ENCODE measurements at regions not wholly inside any gene's neighbourhood (a gene's known extent, or its start where the extent isn't known, plus 50 kb on each side); places are given as distances from the start of the nearest gene placed in this dataset.

DNA sequence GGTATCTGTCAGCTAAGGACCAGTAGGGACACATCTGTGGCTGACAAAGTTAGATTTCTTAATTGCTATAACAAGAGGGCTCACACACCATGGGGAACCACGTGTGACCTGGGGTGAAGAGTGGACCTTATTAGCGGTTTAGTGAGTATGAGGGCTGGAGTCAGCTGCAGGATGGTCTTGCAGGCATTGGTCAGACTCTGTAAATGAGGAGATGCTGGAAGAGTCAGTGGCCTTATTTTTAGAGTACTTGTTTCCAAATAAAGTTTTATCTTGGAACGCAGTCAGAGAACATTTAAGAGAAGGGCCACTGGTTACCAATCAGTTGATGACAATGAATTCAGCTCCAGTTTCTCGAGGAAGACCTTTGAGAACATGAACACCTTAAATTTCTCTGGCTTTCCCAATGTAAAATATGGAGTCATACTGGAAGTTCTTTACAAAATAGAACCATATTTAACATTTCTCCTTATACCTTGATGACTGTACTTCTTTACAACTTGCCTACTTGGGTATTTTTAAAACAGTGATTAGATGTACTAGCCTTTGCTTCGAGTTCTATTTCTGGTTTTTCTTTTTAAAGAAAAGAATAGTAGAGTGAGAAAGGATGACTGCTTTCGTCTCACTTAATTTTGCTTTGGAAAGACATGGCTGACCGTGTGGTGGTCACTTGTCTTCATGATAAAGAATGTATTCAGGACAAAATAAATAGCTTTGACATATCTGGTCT is 185.9 kb upstream of the S1PR3 start:
- no peak for DNase-seq (ENCODE audit: low read depth)
- no peak overlapping the region for H3K4me3 ChIP-seq (ENCODE audit: low read depth, low read length)
- TF ChIP-seq, protein P1, sequence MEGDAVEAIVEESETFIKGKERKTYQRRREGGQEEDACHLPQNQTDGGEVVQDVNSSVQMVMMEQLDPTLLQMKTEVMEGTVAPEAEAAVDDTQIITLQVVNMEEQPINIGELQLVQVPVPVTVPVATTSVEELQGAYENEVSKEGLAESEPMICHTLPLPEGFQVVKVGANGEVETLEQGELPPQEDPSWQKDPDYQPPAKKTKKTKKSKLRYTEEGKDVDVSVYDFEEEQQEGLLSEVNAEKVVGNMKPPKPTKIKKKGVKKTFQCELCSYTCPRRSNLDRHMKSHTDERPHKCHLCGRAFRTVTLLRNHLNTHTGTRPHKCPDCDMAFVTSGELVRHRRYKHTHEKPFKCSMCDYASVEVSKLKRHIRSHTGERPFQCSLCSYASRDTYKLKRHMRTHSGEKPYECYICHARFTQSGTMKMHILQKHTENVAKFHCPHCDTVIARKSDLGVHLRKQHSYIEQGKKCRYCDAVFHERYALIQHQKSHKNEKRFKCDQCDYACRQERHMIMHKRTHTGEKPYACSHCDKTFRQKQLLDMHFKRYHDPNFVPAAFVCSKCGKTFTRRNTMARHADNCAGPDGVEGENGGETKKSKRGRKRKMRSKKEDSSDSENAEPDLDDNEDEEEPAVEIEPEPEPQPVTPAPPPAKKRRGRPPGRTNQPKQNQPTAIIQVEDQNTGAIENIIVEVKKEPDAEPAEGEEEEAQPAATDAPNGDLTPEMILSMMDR (IDR thresholded peaks at IDR 0.05; ENCODE audit: insufficient read depth, low read length), result no peak

DNA sequence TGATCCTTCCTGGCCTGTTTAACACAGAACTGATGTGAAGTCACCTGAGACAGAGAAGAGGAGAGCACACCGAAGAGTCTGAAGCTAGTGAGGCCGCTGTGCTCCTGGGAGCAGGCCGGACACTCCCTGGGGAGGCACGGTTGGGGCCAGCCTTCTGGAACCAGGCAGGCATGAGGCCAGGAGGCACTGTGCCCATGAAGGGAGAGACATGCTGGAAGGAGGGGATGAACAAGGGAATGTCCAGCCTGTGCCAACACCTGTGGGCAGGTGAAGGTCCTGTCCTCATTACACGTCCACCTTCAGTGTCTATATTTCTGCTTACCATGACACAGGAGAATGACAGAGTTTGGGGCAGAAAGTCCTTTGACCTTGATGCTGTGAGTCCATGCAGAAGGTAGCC is 183.8 kb upstream of the S1PR3 start:
- no peak overlapping the region for H3K4me3 ChIP-seq (ENCODE audit: low read depth, low read length)
- DNase-seq (ENCODE audit: low read depth), result no peak
- TF ChIP-seq, protein P1 (IDR thresholded peaks at IDR 0.05; ENCODE audit: insufficient read depth, low read length), result no peak

DNA sequence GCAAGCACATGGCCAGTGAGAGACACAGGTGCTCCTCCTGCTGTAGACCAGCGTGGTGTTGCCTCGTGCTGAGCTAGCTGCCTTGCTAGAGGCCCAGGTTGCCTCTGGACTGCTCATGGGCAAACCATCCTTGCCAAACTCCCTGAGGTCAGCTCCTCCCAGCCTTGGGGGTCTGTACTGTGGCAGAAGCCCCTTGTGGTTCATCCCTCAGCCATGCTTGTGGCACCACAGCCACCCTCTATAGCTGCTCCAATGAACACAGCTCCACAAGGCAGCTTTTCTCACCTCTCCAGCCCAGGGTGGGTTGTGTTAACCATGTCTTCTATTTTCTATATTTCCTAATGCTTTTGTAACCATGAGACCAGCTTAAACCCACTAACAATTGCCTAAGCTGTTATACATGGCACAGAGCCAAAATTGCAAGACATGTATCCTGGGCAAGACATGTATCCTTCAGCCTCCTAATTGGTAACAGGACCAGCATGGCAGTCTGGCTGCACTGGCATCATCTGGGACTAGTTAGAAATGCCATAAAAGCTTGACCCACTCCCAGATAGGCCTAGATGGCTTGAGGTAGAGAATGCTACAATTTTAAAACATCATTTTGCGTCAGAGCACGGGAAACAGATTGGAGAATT is 183.1 kb upstream of the S1PR3 start:
- no peak overlapping the region for H3K4me3 ChIP-seq (ENCODE audit: low read depth, low read length)
- TF ChIP-seq, protein P1 (IDR thresholded peaks at IDR 0.05; ENCODE audit: insufficient read depth, low read length), result no peak
- DNase-seq (ENCODE audit: low read depth), result no peak

DNA sequence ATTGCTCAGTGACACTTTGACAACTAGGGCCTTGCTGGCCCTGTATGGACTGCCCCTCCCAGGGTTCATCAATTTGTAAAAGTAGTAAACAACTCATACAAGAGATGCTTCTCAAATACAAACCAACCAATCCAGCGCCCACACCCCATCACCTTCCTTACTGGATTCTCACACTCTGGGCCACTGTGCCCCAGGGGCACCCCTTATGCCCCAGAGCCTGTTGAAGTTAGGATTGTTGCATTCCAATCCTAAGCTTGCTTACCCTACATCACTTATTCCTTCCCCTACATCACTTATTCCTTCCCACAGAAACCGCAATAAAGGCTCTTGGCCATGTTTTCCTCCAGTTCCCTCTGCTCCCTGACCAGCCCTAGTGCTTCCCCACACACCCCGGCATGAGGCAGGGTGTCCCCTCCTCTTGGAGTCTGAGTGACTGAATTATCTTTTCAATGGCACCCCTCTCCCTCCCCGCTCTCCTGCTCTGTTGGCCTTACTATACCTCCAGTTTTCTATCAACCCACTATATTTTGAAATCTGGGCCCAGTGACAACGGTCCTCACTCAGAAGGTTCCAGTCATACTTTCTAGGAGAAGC is 182.4 kb upstream of the S1PR3 start:
- H3K4me3 ChIP-seq (ENCODE audit: low read depth, low read length), result no peak overlapping the region
- TF ChIP-seq, protein P1 (IDR thresholded peaks at IDR 0.05; ENCODE audit: insufficient read depth, low read length), result no peak
- DNase-seq (ENCODE audit: low read depth), result no peak

DNA sequence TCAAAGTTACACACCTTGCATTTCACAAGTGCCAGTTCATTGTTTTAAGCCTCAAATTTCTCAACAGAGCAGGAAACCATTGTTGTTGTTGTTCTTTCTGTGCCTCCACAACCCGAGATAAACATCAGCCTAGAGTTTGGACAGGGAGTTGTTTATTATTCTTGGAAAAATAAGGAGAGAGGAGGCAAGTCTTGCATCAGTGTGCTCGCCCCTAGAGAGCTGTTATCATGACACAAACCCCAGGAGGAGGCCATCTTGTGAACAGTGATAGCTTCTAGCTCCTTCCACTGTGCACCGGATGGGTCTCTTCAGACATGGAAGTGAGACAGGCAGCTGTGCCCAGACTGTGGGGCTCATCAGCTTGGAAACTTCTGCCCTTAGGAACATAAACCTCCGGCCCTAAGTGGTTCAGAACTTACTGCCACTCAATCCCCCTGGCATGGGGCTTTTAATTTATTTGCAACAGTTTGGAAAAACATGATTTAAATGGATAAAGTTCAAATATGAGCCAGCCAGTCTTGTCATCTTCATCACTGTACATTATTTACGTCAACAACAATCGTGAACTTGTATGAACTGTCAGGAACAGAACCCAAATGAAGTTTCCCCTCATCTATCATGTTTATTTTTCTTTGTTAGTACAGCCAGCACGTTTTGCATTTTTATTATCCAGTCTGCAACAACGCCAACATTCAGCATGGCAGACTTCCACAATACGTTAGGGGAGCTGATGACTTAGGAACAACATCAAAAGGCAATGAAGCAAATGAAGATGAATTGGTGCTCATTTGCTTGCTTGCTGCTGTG is 181.7 kb upstream of the S1PR3 start:
- DNase-seq (ENCODE audit: low read depth), result peak; percentile 34
- H3K4me3 ChIP-seq (ENCODE audit: low read depth, low read length), result no peak overlapping the region
- TF ChIP-seq, protein P1 (IDR thresholded peaks at IDR 0.05; ENCODE audit: insufficient read depth, low read length), result no peak

DNA sequence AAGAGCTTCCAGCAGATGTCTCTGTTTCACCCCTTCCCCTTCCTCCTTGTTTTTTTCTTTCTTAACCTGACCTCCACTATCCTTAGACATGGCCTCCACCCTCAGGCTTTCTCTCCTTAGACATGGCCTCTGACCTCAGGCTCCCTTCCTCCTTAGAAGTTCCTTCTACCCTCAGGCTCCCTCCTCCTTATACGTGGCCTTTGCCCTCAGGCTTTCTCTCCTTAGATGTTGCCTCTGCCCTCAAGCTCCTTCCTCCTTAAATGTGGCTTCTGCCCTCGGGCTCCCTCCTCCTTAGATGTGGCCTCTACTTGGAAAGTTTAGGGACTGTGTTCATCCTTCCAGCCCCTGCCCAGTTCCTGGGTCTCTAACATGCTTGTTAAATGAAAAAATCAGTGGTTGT is 180.4 kb upstream of the S1PR3 start:
- no peak for DNase-seq (ENCODE audit: low read depth)
- TF ChIP-seq, protein P1 (IDR thresholded peaks at IDR 0.05; ENCODE audit: insufficient read depth, low read length), result no peak
- no peak overlapping the region for H3K4me3 ChIP-seq (ENCODE audit: low read depth, low read length)

Measured in fibroblast of the aortic adventitia (primary cell).